T-helper 17 cell (primary cell): ENCODE measurements at regions not wholly inside any gene's neighbourhood (a gene's known extent, or its start where the extent isn't known, plus 50 kb on each side); places are given as distances from the start of the nearest gene placed in this dataset.
"Not testable (repeated sequence)": the region's sequence is repeated elsewhere in the genome, so short reads cannot be mapped to it uniquely, and the experiment has no call there.

Experiments
- ATAC-seq: fragments of 150-1000 bp; cut with Tn5 transposase; 2 replicates; pipeline ENCODE4 v1.10.0; 2021; ENCODE audit warnings: mild to moderate bottlenecking, moderate library complexity
- DNase-seq, 3 donors: peaks; one replicate each; pipeline versions ENCODE4 v3.0.0 to v3.0.0-alpha.2; 2020 to 2021
- H3K9me3 ChIP-seq: one replicate; pipeline ENCODE4 v1.7.0; 2013; ENCODE audit warnings: low read length, mild to moderate bottlenecking; ENCODE audit not compliant: control insufficient read depth, poor library complexity, severe bottlenecking
- H3K27ac Mint-ChIP-seq: one replicate; pipeline ENCODE4 v1.8.0; 2022; ENCODE audit warnings: mild to moderate bottlenecking, moderate library complexity, mixed read lengths
- H3K27me3 Mint-ChIP-seq: one replicate; pipeline ENCODE4 v1.8.0; 2022; ENCODE audit warnings: mixed read lengths
- H3K36me3 Mint-ChIP-seq: one replicate; pipeline ENCODE4 v1.8.0; 2022; ENCODE audit warnings: low read depth, mixed read lengths
- H3K4me1 Mint-ChIP-seq: one replicate; pipeline ENCODE4 v1.8.0; 2022; ENCODE audit warnings: mild to moderate bottlenecking, mixed read lengths
- H3K4me3 Mint-ChIP-seq: one replicate; pipeline ENCODE4 v1.8.0; 2022; ENCODE audit warnings: mild to moderate bottlenecking, moderate library complexity, mixed read lengths

DNA sequence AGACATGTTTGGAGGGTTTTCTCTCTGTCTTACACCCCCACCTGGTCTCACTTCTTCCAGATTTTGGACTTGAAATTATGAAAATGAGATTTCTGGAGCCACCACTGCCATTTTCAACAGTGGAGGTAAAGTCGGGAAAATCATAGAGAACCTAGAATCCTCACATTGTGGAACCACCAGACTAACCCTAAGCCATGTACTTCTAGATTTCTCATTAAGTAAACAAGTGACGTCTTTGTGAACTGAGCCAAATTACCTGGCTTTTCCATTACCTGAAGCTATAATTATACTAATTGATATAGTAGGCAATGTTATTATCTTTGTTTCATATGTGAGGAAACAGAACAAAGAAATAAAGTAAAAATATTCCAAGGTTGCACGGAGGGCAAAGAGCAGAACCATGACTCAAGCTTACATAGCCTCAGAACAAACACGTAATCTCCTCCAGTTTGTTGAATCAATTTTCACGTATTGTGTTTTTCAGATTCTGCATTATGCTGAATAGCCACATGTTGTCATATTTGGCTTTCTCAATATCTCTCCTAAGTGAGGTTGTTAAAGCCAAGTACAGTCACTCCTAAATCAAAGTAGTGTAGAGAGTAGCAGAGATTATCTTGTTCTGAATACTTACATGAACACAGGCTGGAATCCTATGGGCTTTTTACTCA is 101.3 kb upstream of the CMC1 start:
- H3K4me1 Mint-ChIP-seq = no peaks in the 10 kb centered on the region
- no peak for ATAC-seq
- H3K4me3 Mint-ChIP-seq = no peak overlapping the region
- no peak for DNase-seq
- no peaks in the 10 kb centered on the region for H3K9me3 ChIP-seq
- H3K27ac Mint-ChIP-seq = no peak overlapping the region
- H3K36me3 Mint-ChIP-seq = no peaks in the 10 kb centered on the region
- no peaks in the 10 kb centered on the region for H3K27me3 Mint-ChIP-seq

DNA sequence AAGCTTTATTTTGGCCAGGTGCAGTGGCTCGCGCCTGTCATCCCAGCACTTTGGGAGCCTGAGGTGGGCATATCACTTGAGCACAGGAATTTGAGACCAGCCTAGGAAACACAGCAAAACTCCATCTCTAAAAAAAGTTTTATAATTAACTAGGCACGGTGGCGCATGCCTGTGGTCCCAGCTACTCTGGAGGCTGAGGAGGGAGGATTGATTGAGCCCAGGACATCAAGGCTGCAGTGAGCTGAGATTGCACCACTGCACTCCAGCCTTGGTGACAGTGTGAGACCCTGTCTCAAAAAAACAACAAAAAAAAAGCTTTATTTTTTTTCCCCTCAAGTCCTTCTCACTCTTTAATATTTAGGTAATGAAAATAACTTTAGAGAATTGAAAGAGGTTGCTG is 100.8 kb upstream of the CMC1 start:
- Mint-ChIP-seq H3K27ac (no peak overlapping the region), H3K4me3 (no peak overlapping the region)

DNA sequence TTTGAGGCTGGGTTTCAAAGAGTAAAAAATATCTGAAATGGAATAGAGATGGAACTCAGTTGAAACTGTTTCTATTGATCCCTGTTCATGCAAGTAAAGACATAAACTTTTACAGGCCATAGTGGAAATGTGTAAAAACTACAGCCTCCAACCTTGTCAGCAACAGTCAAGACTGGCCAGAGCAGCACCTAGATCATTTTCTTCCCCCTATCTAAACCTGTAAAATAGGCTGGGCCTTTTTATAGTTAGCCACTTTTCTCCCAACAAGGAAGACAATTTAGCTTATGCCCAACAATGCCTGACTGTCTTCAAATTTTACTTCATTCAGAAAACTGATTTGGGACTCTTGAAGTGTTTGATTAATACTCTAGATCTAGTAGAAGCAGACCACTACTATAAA is 91.5 kb upstream of the CMC1 start:
- H3K9me3 ChIP-seq = no peaks in the 10 kb centered on the region
- Mint-ChIP-seq H3K4me3 (no peak overlapping the region), H3K27ac (no peak overlapping the region), H3K36me3 (no peaks in the 10 kb centered on the region), H3K27me3 (no peaks in the 10 kb centered on the region), H3K4me1 (peaks cover 5% of the 10 kb centered on the region)
- no peak for ATAC-seq
- no peak for DNase-seq

More for the DNA sequence above, 100.8 kb upstream of the CMC1 start:
- H3K9me3 ChIP-seq = no peaks in the 10 kb centered on the region
- Mint-ChIP-seq H3K27me3 (no peaks in the 10 kb centered on the region), H3K4me1 (no peaks in the 10 kb centered on the region), H3K36me3 (no peaks in the 10 kb centered on the region)
- DNase-seq (no peak), ATAC-seq (no peak)

DNA sequence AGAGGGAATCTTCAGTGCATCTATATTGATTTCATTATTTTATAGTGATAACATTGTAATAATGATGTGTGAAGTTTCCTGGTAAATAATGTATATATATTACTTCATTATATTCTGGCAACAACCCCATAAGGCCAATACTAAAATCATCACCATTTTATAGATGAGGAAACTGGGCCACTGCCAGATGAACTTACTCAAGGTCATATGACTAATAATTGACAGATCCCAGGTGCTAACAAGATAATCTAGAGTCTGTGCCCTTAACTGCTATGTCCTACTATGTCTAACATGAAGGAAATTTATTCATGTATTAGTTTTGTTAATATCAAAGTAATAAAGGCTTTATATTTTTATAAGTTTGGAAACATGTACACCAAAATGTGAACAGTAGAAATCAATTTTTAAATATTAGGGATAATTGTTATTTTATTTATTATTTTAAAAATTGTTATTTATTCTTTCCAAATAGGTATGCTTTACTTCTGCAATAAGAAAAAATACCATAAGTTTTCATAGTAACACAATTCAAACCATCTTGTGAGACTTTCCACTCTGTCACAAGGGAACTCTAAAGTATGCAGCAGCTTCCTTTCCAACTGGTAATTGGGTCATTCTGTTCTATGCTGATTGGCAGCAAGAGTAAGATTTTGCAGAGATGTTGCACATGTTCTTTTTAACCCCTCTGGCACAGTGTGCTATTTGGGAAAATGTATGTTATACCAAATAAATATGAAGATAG is 90.8 kb upstream of the CMC1 start:
- H3K27me3 Mint-ChIP-seq = no peaks in the 10 kb centered on the region
- H3K4me1 Mint-ChIP-seq = peaks cover 5% of the 10 kb centered on the region
- H3K4me3 Mint-ChIP-seq = no peak overlapping the region
- no peak for ATAC-seq
- no peak overlapping the region for H3K27ac Mint-ChIP-seq
- H3K9me3 ChIP-seq = no peaks in the 10 kb centered on the region
- DNase-seq = no peak
- H3K36me3 Mint-ChIP-seq = peaks cover 3% of the 10 kb centered on the region

DNA sequence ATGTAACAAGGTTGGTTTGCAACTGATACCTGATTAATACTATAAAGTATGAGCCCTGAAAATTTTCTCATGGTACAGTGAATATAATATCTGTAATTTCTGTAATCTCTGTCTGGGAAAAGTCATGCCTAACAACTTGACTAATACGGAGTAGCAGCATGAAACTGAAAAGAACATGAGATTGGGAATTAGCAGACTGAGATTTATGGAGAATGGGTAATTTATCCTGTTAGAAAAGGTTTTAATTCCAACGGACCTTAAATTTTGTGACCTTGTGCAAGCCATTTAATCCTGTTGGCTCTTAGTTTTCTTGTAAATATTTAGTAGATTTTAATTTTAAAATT is 90.2 kb upstream of the CMC1 start:
- Mint-ChIP-seq H3K4me3 (no peak overlapping the region), H3K36me3 (peaks cover 3% of the 10 kb centered on the region), H3K27me3 (no peaks in the 10 kb centered on the region), H3K27ac (no peak overlapping the region), H3K4me1 (peaks cover 5% of the 10 kb centered on the region)
- DNase-seq (no peak), ATAC-seq (no peak)
- no peaks in the 10 kb centered on the region for H3K9me3 ChIP-seq

DNA sequence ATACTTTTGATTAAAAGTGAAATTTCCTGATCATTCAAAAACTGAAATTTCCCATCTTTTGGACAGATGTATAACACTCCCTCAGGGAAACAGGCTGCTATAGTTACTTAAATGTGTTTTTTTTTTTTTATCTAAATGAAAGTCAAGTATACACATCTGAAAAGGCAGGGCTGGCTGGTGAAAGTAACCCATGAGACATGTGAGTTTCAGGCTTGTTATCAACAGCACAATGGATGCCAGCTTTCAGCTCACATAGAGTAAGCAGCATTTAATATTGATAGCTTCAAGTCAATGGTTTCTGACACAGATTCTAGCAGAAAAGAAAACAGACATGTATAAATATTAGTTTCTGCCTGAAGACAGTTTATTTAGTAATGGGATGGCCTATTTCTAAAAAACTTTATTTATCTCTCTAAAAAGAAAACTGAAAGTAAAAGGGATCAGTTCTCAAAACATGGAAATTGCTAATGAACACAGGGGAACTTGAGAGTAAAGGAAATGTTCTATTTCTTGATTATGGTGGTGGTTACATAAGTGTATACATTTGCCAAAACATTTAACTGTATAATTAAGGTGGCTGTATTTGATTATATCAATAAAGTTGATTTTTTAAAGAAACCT is 89.7 kb upstream of the CMC1 start:
- ATAC-seq = no peak
- H3K4me3 Mint-ChIP-seq = no peak overlapping the region
- H3K36me3 Mint-ChIP-seq = peaks cover 3% of the 10 kb centered on the region
- peak overlapping the region; percentile 34 for H3K27ac Mint-ChIP-seq
- no peaks in the 10 kb centered on the region for H3K27me3 Mint-ChIP-seq
- H3K4me1 Mint-ChIP-seq = peaks cover 5% of the 10 kb centered on the region
- no peaks in the 10 kb centered on the region for H3K9me3 ChIP-seq
- DNase-seq = no peak

DNA sequence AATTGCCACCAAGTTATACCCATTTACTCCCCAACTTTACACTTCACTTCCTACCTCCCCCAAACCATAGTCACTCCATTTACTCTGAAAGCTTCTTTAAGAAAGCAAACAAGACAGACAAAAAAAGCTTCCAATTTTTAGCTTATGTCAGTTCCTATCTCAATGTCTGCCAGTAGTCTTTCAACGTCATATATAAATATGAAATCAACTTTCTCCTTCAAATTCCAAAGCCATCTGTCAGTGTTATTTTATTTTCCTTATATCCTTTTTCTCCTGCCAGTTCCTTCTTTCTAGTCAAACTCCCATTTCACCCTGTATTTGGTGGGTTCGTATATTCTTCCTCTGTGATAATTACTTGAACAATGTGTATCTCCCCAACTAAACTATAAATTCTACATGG is 85.8 kb upstream of the CMC1 start:
- H3K36me3 Mint-ChIP-seq = peaks cover 5% of the 10 kb centered on the region
- ATAC-seq (no peak), DNase-seq (no peak)
- H3K27ac Mint-ChIP-seq = no peak overlapping the region
- H3K9me3 ChIP-seq = peaks cover 2% of the 10 kb centered on the region
- peaks cover 6% of the 10 kb centered on the region for H3K27me3 Mint-ChIP-seq
- no peak overlapping the region for H3K4me3 Mint-ChIP-seq
- peaks cover 2% of the 10 kb centered on the region for H3K4me1 Mint-ChIP-seq

DNA sequence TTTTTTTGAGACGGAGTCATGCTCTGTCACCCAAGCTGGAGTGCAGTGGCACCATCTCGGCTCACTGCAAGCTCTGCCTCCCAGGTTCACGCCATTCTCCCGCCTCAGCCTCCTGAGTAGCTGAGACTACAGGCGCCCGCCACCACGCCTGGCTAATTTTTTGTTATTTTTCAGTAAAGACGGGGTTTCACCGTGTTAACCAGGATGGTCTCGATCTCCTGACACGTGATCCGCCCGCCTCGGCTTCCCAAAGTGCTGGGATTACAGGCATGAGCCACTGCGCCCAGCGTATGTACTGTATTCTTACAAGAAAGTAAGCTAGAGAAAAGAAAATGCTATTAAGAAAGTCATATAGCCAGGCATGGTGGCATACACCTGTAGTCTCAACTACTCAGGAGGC is 84.8 kb upstream of the CMC1 start:
- H3K9me3 ChIP-seq, DNase-seq, H3K4me1 Mint-ChIP-seq, ATAC-seq, H3K36me3 Mint-ChIP-seq, H3K4me3 Mint-ChIP-seq, H3K27ac Mint-ChIP-seq, H3K27me3 Mint-ChIP-seq: not testable (repeated sequence)

DNA sequence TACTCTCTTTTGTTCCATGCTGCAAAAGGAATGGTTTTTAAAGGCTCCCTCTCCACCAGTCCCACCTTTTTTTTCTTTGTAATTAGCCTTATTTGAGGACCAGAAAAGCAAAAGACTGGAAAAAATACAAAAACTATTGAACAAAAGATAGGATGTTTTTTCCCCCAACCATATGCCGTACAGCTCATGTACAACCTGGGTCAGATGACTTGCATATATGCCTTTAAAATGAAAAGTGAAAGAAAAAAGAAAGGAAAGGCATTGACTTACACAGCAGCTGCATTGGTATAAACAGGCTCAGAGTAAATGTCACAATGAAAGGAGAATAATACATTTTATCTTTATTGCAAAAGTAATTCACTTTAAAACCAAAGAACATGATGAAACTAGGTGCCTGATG is 69.5 kb upstream of the CMC1 start:
- peak; percentile 72 for ATAC-seq
- Mint-ChIP-seq H3K4me3 (peak overlapping the region; percentile 57), H3K27ac (no peak overlapping the region), H3K4me1 (peaks cover 8% of the 10 kb centered on the region), H3K36me3 (peaks cover 2% of the 10 kb centered on the region), H3K27me3 (no peaks in the 10 kb centered on the region)
- H3K9me3 ChIP-seq = no peaks in the 10 kb centered on the region
- no peak for DNase-seq

DNA sequence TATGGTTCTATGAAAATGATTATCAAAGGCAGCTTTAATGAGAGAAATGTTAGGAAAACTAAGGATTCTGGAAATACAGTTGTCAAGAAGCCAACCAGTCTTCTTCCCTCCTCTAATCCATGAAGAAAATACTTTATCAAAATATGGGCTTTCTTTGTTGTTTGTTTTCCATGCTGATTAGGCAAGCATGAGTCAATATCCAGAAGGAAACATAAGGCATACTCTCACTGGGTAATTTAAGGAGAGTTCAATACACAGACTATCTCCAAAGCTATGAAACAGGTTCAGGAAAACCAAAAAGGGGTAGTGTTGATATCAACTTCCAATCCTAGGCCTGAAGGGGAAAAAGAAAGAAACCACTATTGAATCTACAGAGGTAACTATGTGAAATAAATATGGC is 68.7 kb upstream of the CMC1 start:
- DNase-seq = no peak
- no peaks in the 10 kb centered on the region for H3K27me3 Mint-ChIP-seq
- peaks cover 8% of the 10 kb centered on the region for H3K4me1 Mint-ChIP-seq
- no peak for ATAC-seq
- no peaks in the 10 kb centered on the region for H3K9me3 ChIP-seq
- no peak overlapping the region for H3K27ac Mint-ChIP-seq
- no peak overlapping the region for H3K4me3 Mint-ChIP-seq
- peaks cover 2% of the 10 kb centered on the region for H3K36me3 Mint-ChIP-seq

DNA sequence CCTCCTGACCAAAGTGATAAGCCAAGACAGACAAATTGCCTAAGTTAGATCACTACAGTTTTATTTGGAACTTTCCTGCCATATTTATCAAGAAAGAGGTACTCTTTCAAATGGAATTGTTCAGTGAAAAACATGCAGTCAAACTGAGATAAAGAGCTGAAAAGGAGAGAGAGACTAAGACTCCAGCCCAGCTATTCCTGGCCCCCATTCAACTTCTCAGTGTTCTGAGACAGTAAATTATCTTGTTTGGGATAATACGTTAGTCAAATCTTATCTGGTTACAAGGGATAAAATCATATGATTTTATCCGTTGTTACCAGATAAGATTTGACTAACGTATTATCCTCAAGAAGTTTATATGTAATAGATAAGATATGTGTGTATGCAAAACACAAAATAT is 67.6 kb upstream of the CMC1 start:
- Mint-ChIP-seq H3K27ac (no peak overlapping the region), H3K27me3 (no peaks in the 10 kb centered on the region), H3K4me1 (peaks cover 8% of the 10 kb centered on the region), H3K36me3 (peaks cover 2% of the 10 kb centered on the region), H3K4me3 (no peak overlapping the region)
- DNase-seq = no peak
- no peak for ATAC-seq
- no peaks in the 10 kb centered on the region for H3K9me3 ChIP-seq

DNA sequence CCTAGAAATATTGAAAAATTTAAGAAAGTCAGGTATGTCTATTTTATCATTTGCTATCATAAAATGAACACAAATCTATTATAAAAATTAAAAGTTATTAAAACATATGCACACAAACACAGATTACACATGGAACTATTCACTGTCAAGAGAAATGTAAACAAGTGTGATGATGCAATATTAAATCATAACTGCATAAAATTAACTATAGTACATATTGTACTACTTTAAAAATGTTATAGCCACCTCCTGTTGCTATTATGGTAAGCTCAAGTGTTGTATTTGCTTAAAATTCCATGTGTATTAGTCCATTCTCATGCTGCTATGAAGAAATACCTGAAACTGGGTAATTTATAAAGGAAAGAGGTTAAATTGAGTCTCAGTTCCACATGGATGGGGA is 54.7 kb upstream of the CMC1 start:
- H3K4me1 Mint-ChIP-seq = no peaks in the 10 kb centered on the region
- DNase-seq = no peak
- no peaks in the 10 kb centered on the region for H3K27me3 Mint-ChIP-seq
- H3K27ac Mint-ChIP-seq = no peak overlapping the region
- no peaks in the 10 kb centered on the region for H3K36me3 Mint-ChIP-seq
- ATAC-seq = no peak
- H3K4me3 Mint-ChIP-seq = no peak overlapping the region
- H3K9me3 ChIP-seq = no peaks in the 10 kb centered on the region

DNA sequence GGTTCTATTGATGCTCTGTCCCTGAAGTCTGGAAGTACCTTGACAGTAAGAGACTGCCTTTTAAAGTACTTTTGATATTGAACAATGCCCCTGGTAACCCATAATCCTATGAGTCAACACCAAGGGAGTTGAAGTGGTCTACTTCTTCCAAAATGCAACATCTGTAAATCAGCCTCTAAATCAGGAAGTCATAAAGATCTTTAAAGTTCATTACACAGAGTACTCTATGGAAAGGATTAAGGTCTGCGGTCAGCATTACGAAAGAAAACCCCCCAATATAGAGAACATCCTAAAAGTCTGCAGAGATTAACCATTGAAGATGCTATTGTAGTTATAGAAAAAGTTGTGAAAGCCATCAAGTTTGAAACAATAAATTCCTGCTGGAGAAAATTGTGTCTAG is 52.7 kb upstream of the CMC1 start:
- Mint-ChIP-seq H3K27ac (no peak overlapping the region), H3K4me1 (no peaks in the 10 kb centered on the region), H3K36me3 (no peaks in the 10 kb centered on the region), H3K27me3 (no peaks in the 10 kb centered on the region), H3K4me3 (no peak overlapping the region)
- H3K9me3 ChIP-seq = no peaks in the 10 kb centered on the region
- ATAC-seq (no peak), DNase-seq (no peak)

DNA sequence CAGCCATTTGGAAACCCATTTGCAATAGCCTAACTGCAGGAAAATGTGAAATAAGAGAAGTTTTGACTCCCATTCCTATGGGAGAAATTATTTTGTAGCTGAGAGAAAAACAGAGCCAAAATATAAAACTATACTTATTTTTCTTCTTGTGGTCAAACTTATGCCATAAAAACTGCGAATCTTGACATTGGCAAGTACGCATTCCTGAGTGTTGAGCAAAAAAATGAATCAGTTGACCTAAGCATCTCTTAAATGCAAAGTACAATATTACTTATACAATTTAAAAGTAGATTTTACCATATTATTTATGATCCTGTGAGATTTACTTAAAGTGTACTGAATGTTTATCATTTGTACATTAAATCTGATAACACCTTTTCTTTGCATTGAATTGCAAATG is 50.1 kb upstream of the CMC1 start:
- no peaks in the 10 kb centered on the region for H3K27me3 Mint-ChIP-seq
- H3K4me3 Mint-ChIP-seq = no peak overlapping the region
- DNase-seq (no peak), ATAC-seq (no peak)
- H3K27ac Mint-ChIP-seq = no peak overlapping the region
- no peaks in the 10 kb centered on the region for H3K9me3 ChIP-seq
- no peaks in the 10 kb centered on the region for H3K36me3 Mint-ChIP-seq
- H3K4me1 Mint-ChIP-seq = no peaks in the 10 kb centered on the region
